ENCODE measurements at regions not wholly inside any gene's neighbourhood (a gene's known extent, or its start where the extent isn't known, plus 50 kb on each side); places are given as distances from the start of the nearest gene placed in this dataset.

DNA sequence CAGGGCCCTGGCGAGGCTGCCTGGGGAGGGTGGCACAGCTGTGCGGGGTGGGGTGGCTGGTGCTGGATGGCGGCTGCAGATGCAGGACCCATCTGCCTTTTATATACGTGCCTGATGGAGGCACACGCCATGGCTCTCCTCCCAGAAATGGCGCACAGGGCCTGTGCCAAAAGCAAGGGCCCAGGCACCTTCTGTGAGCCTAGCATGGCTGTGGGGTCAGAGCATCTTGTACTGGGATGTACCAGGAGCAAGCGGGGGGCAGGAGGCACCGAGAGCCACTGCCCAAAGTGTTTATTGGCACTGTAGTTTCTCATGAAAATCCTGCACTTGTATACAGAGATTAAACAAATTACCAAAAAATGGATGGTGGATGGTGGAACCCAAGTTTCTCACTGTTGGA is 724.1 kb downstream of the GALR1 start:
- Histone ChIP-seq H3K9me3 (ENCODE audit: control insufficient read depth in 2 of 2, insufficient read depth in 1 of 2, low read depth in 1 of 2, low read length in 1 of 2) (peaks cover 3% of the 10 kb centered on the region in 2 donors), H3K27me3 (ENCODE audit: control insufficient read depth in 1 of 2, insufficient read depth in 2 of 2, low read length in 2 of 2) (no peaks in the 10 kb centered on the region), H3K4me1 (ENCODE audit: control insufficient read depth in 2 of 2, insufficient read depth in 2 of 2, low read length in 1 of 2) (no peaks in the 10 kb centered on the region), H3K36me3 (ENCODE audit: control insufficient read depth in 2 of 2, insufficient read depth in 2 of 2, low read length in 1 of 2) (no peaks in the 10 kb centered on the region), H3K27ac (ENCODE audit: low read depth in 2 of 2, low read length in 1 of 2) (no peak overlapping the region), H3K4me3 (ENCODE audit: low read depth in 1 of 2, low read length in 2 of 2) (no peak overlapping the region)
- WGBS, 2 donors: 87 to 90% methylated on average over 8 of the region's 8 CpGs

DNA sequence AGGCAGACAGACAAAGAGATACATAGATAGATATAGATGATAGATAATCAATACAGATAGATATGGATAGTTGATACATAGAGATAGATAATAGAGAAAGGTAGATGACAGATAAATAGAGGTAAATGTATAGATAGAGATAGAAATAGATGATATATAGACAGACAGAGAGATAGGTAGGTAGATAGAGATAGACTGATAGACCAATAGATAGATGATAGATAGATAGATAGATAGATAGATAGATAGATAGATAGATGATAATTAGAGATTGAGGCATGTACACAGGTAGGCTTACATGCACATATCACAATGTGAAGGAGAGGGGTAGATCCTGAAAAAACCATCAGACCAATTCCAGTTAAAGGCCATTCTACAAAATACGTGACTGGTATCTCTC is 724.7 kb downstream of the GALR1 start:
- no peaks in the 10 kb centered on the region for H3K4me1 ChIP-seq (ENCODE audit: control insufficient read depth in 2 of 2, insufficient read depth in 2 of 2, low read length in 1 of 2)
- 84 to 85% methylated on average over 1 of the region's 1 CpG for WGBS, 2 donors
- H3K27me3 ChIP-seq (ENCODE audit: control insufficient read depth in 1 of 2, insufficient read depth in 2 of 2, low read length in 2 of 2): no peaks in the 10 kb centered on the region
- no peak overlapping the region for H3K27ac ChIP-seq (ENCODE audit: low read depth in 2 of 2, low read length in 1 of 2)
- peaks cover 3% of the 10 kb centered on the region in 2 donors for H3K9me3 ChIP-seq (ENCODE audit: control insufficient read depth in 2 of 2, insufficient read depth in 1 of 2, low read depth in 1 of 2, low read length in 1 of 2)
- H3K36me3 ChIP-seq (ENCODE audit: control insufficient read depth in 2 of 2, insufficient read depth in 2 of 2, low read length in 1 of 2): no peaks in the 10 kb centered on the region
- H3K4me3 ChIP-seq (ENCODE audit: low read depth in 1 of 2, low read length in 2 of 2): no peak overlapping the region

GRCh38 chr18:77977331-77977730 is 727.7 kb downstream of the GALR1 start:
- WGBS, 2 donors: 83 to 85% methylated on average over 11 of the region's 11 CpGs
- H3K27ac ChIP-seq (ENCODE audit: low read depth in 2 of 2, low read length in 1 of 2): no peak overlapping the region
- no peak overlapping the region for H3K4me3 ChIP-seq (ENCODE audit: low read depth in 1 of 2, low read length in 2 of 2)
- H3K27me3 ChIP-seq (ENCODE audit: control insufficient read depth in 1 of 2, insufficient read depth in 2 of 2, low read length in 2 of 2): no peaks in the 10 kb centered on the region
- H3K9me3 ChIP-seq (ENCODE audit: control insufficient read depth in 2 of 2, insufficient read depth in 1 of 2, low read depth in 1 of 2, low read length in 1 of 2): peaks cover 3 to 6% of the 10 kb centered on the region in 2 donors
- H3K4me1 ChIP-seq (ENCODE audit: control insufficient read depth in 2 of 2, insufficient read depth in 2 of 2, low read length in 1 of 2): no peaks in the 10 kb centered on the region
- H3K36me3 ChIP-seq (ENCODE audit: control insufficient read depth in 2 of 2, insufficient read depth in 2 of 2, low read length in 1 of 2): no peaks in the 10 kb centered on the region

DNA sequence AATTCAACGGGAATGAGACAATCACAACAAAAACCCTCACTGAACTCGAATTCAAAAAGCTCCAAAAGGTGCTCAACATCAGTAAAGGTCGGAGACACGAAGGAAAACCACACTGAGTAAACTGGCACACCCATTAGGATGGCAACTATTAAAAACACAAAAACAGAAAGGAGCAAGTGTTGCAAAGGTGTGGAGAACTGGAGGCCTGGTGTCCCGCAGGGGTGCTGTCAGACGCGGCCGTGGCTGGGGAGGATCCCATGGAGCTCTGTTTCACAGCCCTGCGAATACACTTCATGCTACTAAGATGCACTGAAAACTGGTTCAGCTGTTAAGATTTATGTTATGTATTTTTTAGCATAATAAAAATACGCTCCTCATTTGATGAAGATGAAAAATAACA is 730.6 kb downstream of the GALR1 start:
- WGBS, 2 donors: 80 to 82% methylated on average over 10 of the region's 10 CpGs

DNA sequence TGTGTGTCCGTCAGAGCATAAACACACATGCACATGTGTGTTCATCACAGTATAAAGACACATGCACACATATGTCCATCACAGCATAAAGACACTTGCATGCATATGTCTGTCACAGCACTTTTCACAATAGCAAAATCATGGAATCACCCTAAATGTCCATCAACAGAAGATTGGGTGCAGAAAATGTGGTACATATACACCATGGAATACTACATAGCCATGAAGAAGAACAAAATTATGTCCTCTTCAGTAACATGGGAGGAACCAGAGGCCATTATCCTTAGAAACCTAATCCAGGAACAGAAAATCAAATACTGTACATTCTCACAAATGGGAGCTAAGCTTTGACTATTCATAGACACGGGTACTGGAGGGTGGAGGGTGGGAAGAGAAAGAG is 732.2 kb downstream of the GALR1 start:
- WGBS, 2 donors: 91 to 96% methylated on average over 2 of the region's 2 CpGs
- H3K4me3 ChIP-seq (ENCODE audit: low read depth in 1 of 2, low read length in 2 of 2): no peak overlapping the region

More for the DNA sequence above, 730.6 kb downstream of the GALR1 start:
- Histone ChIP-seq H3K27me3 (ENCODE audit: control insufficient read depth in 1 of 2, insufficient read depth in 2 of 2, low read length in 2 of 2) (no peaks in the 10 kb centered on the region), H3K4me3 (ENCODE audit: low read depth in 1 of 2, low read length in 2 of 2) (no peak overlapping the region), H3K36me3 (ENCODE audit: control insufficient read depth in 2 of 2, insufficient read depth in 2 of 2, low read length in 1 of 2) (no peaks in the 10 kb centered on the region), H3K4me1 (ENCODE audit: control insufficient read depth in 2 of 2, insufficient read depth in 2 of 2, low read length in 1 of 2) (no peaks in the 10 kb centered on the region), H3K9me3 (ENCODE audit: control insufficient read depth in 2 of 2, insufficient read depth in 1 of 2, low read depth in 1 of 2, low read length in 1 of 2) (peaks cover 3 to 6% of the 10 kb centered on the region in 2 donors), H3K27ac (ENCODE audit: low read depth in 2 of 2, low read length in 1 of 2) (no peak overlapping the region)

DNA sequence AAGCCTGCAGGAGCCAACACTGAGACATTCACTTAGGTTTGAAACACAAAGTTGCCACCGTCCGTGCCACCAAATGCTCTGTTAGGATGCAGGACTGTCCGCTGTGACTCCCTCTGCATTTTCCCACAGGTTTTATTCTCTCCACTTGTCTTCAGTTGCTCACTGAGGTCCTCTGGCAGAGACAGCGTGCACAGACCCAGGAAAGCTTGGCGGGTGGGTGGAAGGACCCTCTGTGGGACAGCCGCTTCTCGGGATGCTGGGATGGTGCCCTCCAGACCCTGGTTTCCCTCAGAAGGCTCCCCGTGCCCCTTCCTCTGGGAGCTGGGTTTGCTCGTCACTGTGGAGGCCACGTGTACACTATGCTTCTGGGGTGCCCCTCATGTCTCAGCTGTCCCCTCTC is 733.6 kb downstream of the GALR1 start:
- 86 to 93% methylated on average over 10 of the region's 10 CpGs for WGBS, 2 donors
- no peaks in the 10 kb centered on the region for H3K27me3 ChIP-seq (ENCODE audit: control insufficient read depth in 1 of 2, insufficient read depth in 2 of 2, low read length in 2 of 2)
- H3K4me1 ChIP-seq (ENCODE audit: control insufficient read depth in 2 of 2, insufficient read depth in 2 of 2, low read length in 1 of 2): no peaks in the 10 kb centered on the region
- H3K36me3 ChIP-seq (ENCODE audit: control insufficient read depth in 2 of 2, insufficient read depth in 2 of 2, low read length in 1 of 2): no peaks in the 10 kb centered on the region
- peaks cover 3% of the 10 kb centered on the region in 2 donors for H3K9me3 ChIP-seq (ENCODE audit: control insufficient read depth in 2 of 2, insufficient read depth in 1 of 2, low read depth in 1 of 2, low read length in 1 of 2)
- no peak overlapping the region for H3K4me3 ChIP-seq (ENCODE audit: low read depth in 1 of 2, low read length in 2 of 2)
- no peak overlapping the region for H3K27ac ChIP-seq (ENCODE audit: low read depth in 2 of 2, low read length in 1 of 2)

More for the DNA sequence above, 732.2 kb downstream of the GALR1 start:
- H3K4me1 ChIP-seq (ENCODE audit: control insufficient read depth in 2 of 2, insufficient read depth in 2 of 2, low read length in 1 of 2): no peaks in the 10 kb centered on the region
- peaks cover 3 to 6% of the 10 kb centered on the region in 2 donors for H3K9me3 ChIP-seq (ENCODE audit: control insufficient read depth in 2 of 2, insufficient read depth in 1 of 2, low read depth in 1 of 2, low read length in 1 of 2)
- H3K27ac ChIP-seq (ENCODE audit: low read depth in 2 of 2, low read length in 1 of 2): no peak overlapping the region
- H3K27me3 ChIP-seq (ENCODE audit: control insufficient read depth in 1 of 2, insufficient read depth in 2 of 2, low read length in 2 of 2): no peaks in the 10 kb centered on the region
- no peaks in the 10 kb centered on the region for H3K36me3 ChIP-seq (ENCODE audit: control insufficient read depth in 2 of 2, insufficient read depth in 2 of 2, low read length in 1 of 2)

DNA sequence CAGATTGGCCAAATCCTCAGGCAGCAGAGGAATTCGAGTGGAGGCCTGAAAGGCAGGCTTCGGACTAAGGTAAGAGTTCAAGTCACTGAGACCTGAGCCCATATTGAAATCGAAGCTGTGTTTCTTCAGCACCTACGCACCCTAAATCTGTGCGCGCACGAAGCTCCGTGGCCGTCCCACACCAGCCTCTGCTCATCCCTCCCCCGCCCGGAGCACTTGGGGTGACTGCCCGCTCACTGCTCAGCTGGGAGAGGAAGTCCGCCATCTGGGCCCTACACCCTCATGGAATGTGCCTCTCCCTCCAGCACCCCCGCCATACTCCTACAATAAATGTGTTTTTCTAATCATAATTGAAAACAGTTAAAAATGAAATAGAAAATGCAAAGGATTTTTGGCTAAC is 734.5 kb downstream of the GALR1 start:
- H3K4me3 ChIP-seq (ENCODE audit: low read depth in 1 of 2, low read length in 2 of 2): no peak overlapping the region
- 83 to 85% methylated on average over 14 of the region's 14 CpGs for WGBS, 2 donors

DNA sequence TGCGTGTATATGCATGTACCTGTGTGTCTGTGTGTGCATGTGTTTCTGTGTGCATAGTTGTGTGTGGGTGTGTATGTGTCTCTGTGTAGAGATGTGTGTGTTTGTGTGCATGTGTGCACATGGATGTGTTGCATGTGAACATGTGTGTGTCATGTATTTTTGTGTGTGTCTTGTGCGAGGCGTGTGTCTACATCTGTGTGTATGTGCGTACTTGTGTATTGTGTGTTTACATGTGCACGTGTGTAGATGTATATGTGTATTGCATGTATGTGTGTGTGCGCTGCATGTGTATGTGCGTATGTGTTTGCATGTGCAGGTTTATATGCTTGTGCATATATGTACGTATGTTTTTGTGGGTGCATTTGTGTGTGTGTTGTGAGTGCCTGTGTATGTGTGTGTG is 735.2 kb downstream of the GALR1 start:
- WGBS, 2 donors: 92 to 93% methylated on average over 8 of the region's 8 CpGs

More for the DNA sequence above, 734.5 kb downstream of the GALR1 start:
- Histone ChIP-seq H3K4me1 (ENCODE audit: control insufficient read depth in 2 of 2, insufficient read depth in 2 of 2, low read length in 1 of 2) (no peaks in the 10 kb centered on the region), H3K36me3 (ENCODE audit: control insufficient read depth in 2 of 2, insufficient read depth in 2 of 2, low read length in 1 of 2) (no peaks in the 10 kb centered on the region), H3K9me3 (ENCODE audit: control insufficient read depth in 2 of 2, insufficient read depth in 1 of 2, low read depth in 1 of 2, low read length in 1 of 2) (peaks cover 3% of the 10 kb centered on the region in 2 donors), H3K27me3 (ENCODE audit: control insufficient read depth in 1 of 2, insufficient read depth in 2 of 2, low read length in 2 of 2) (no peaks in the 10 kb centered on the region), H3K27ac (ENCODE audit: low read depth in 2 of 2, low read length in 1 of 2) (no peak overlapping the region)

DNA sequence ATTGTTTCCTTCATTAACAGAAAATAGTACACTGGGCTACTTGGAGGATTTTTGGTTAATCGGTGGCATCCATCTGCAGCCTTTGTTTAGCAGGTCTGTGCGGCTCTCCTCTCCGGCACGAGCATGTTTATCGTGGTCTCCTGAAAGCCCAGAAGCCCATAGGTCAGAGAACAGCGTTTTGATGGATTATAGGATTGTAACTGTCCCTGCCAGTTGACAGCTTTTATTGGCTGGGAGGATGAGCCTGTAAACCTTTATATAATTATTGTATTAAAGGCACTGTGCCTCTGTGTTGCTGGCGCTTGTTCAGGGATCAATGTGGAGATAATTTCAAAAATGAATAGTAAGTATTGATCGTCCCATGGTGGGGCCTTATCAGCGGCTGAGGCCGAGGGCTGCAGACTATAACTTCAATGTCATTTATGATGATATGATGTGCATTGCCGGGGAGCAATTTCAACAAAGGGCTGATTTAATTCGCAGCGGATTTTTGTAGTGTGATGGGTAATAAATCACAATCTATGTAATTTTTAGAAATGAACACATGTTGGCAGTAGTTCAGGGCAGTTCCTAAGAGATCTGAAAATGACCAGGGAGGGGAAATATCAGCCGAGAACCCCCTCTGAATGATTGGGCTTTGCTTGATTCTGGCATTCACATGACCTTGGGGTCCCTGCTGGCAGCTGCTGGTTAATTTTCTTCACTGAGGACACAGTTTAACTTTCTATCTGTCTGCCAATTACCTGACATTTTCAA is 736.1 kb downstream of the GALR1 start:
- H3K36me3 ChIP-seq (ENCODE audit: control insufficient read depth in 2 of 2, insufficient read depth in 2 of 2, low read length in 1 of 2): no peaks in the 10 kb centered on the region
- WGBS, 2 donors: 45 to 58% methylated on average over 14 of the region's 14 CpGs
- H3K27me3 ChIP-seq (ENCODE audit: control insufficient read depth in 1 of 2, insufficient read depth in 2 of 2, low read length in 2 of 2): no peaks in the 10 kb centered on the region
- no peak overlapping the region for H3K27ac ChIP-seq (ENCODE audit: low read depth in 2 of 2, low read length in 1 of 2)
- H3K9me3 ChIP-seq (ENCODE audit: control insufficient read depth in 2 of 2, insufficient read depth in 1 of 2, low read depth in 1 of 2, low read length in 1 of 2): peaks cover 3% of the 10 kb centered on the region in 2 donors
- no peak overlapping the region for H3K4me3 ChIP-seq (ENCODE audit: low read depth in 1 of 2, low read length in 2 of 2)
- no peaks in the 10 kb centered on the region for H3K4me1 ChIP-seq (ENCODE audit: control insufficient read depth in 2 of 2, insufficient read depth in 2 of 2, low read length in 1 of 2)

More for the DNA sequence above, 735.2 kb downstream of the GALR1 start:
- peaks cover 3% of the 10 kb centered on the region in 2 donors for H3K9me3 ChIP-seq (ENCODE audit: control insufficient read depth in 2 of 2, insufficient read depth in 1 of 2, low read depth in 1 of 2, low read length in 1 of 2)
- no peaks in the 10 kb centered on the region for H3K4me1 ChIP-seq (ENCODE audit: control insufficient read depth in 2 of 2, insufficient read depth in 2 of 2, low read length in 1 of 2)
- no peaks in the 10 kb centered on the region for H3K27me3 ChIP-seq (ENCODE audit: control insufficient read depth in 1 of 2, insufficient read depth in 2 of 2, low read length in 2 of 2)
- no peak overlapping the region for H3K4me3 ChIP-seq (ENCODE audit: low read depth in 1 of 2, low read length in 2 of 2)
- H3K27ac ChIP-seq (ENCODE audit: low read depth in 2 of 2, low read length in 1 of 2): no peak overlapping the region
- no peaks in the 10 kb centered on the region for H3K36me3 ChIP-seq (ENCODE audit: control insufficient read depth in 2 of 2, insufficient read depth in 2 of 2, low read length in 1 of 2)

GRCh38 chr18:77990131-77990530 is 740.5 kb downstream of the GALR1 start:
- 85 to 87% methylated on average over 12 of the region's 12 CpGs for WGBS, 2 donors

More at GRCh38 chr18:77990131-77990530, 740.5 kb downstream of the GALR1 start:
- Histone ChIP-seq H3K4me3 (ENCODE audit: low read depth in 1 of 2, low read length in 2 of 2) (no peak overlapping the region), H3K9me3 (ENCODE audit: control insufficient read depth in 2 of 2, insufficient read depth in 1 of 2, low read depth in 1 of 2, low read length in 1 of 2) (no peaks in the 10 kb centered on the region), H3K27ac (ENCODE audit: low read depth in 2 of 2, low read length in 1 of 2) (no peak overlapping the region), H3K4me1 (ENCODE audit: control insufficient read depth in 2 of 2, insufficient read depth in 2 of 2, low read length in 1 of 2) (no peaks in the 10 kb centered on the region), H3K27me3 (ENCODE audit: control insufficient read depth in 1 of 2, insufficient read depth in 2 of 2, low read length in 2 of 2) (no peaks in the 10 kb centered on the region), H3K36me3 (ENCODE audit: control insufficient read depth in 2 of 2, insufficient read depth in 2 of 2, low read length in 1 of 2) (no peaks in the 10 kb centered on the region)
